ENCODE measurements at regions not wholly inside any gene's neighbourhood (a gene's known extent, or its start where the extent isn't known, plus 50 kb on each side); places are given as distances from the start of the nearest gene placed in this dataset.
"Not testable (repeated sequence)": the region's sequence is repeated elsewhere in the genome, so short reads cannot be mapped to it uniquely, and the experiment has no call there.

DNA sequence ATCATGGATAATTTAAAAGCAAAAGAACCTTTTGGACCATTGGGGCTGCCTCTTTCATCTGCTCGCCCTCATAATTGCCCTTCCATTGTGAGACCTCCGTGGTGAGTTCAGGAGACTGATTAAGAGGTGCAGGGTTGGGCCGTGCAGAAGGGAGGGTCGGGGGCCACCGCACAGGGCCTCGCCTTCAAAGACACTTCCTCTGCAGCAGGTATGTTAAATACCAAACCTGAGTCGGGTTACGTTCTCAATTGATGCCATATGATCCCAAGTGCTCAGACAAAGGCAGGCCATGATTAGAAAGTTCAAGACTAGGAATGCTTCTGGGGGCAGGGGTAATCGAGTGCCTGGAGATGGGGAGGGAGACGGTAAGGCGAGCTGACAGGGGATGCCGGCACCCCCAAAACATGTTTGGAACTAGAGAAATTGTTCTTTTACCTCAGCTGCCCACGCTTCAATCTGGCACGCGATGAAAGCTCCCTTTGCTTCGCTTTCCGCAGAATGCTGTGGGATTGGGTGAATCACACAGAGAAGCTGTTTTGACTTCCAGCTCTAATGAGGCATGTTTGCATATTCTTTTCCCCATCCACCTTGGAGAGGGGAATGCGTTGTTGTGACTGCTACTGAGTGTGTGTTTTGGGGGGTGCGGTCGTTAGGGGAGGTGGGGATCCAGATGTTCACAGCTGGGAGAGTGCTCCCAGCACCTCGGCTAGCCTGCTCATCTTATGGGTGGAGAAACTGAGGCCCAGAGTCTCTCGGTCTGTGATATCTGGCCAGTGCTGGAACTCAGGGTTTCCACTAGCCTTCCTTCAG lies 309.1 kb downstream of the MYCN start:
- DNase-seq, result no peak

DNA sequence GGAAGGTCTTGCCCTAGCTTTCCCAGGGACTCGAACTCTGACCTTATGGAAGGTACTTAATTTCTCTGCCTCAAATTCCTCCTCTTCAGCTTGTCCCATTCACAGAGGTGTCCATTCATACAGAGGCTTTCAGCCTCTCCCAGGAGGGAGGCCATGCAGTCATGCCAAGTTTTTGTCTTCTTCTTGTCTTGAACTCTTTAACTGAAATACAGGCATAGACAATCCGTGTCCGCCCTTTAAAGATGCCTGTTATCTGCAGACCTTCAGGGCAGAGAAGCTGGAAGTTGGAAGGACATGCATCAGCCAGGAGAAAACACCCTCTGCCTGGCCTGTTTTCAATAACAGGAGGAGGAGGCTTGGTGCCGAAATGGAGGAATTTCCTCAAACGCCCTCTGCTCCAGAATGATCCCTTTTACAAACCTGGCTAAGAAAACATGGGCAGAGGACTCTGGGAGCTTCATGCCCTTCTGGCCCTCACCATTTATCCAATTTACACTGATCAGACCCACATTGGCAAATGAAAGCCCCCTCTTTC lies 308.3 kb downstream of the MYCN start:
- no peak for DNase-seq

DNA sequence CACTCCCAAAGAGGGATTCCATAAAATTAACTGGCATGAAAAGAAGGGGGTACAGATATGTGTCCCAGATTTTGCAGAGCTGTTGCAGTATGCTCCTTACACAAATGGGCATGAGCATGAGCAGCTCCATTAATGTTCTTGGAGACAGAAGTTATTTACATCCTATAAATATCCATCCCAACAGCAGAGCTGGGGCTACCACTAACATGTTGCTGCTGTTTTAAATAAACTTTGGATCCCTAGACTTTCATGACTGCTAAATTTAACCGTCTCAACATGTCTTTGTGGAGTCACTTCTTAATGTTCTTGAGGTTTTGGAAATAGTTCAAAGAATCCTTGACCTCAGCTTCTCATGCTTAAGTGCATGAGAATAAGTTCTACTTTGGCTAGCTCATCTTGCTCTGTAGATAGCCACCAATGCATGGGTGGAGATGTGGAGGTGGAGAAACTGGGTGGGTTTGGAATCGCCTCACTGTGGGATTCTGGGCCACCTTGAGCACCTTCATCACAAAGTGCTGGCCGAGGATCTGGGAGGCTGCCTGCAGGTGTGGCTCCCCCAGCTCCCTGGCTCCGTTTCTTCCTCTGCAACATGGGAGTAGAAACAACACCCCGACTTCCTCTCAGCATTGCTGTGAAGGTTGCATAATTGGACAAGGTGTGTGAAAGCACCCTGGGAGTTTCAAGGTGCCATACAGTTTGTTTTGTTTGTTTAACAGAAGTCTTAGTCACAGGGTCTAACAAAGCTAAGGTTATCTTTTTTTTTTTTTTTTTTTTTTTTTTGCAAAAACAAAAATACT lies 307.2 kb downstream of the MYCN start:
- DNase-seq, result no peak

DNA sequence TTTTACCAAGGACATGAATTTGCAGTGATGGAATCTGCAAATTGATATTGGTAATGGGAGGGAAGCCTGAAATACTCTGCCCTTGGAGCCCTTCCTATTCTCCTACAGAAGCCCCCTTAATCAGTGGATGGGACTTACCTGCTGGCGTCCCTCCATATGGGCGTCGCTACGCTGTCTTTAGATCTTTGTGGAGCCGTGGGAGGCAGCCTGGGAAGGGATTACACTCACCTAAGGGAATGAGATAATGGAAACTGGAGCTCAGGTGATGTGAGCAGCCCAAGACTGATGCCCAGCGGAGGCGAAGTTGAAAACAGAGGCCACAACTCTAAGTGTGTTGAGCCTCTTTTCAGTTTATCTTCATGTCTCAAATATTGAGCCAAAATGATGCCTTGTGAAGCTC lies 306.6 kb downstream of the MYCN start:
- no peak for DNase-seq

DNA sequence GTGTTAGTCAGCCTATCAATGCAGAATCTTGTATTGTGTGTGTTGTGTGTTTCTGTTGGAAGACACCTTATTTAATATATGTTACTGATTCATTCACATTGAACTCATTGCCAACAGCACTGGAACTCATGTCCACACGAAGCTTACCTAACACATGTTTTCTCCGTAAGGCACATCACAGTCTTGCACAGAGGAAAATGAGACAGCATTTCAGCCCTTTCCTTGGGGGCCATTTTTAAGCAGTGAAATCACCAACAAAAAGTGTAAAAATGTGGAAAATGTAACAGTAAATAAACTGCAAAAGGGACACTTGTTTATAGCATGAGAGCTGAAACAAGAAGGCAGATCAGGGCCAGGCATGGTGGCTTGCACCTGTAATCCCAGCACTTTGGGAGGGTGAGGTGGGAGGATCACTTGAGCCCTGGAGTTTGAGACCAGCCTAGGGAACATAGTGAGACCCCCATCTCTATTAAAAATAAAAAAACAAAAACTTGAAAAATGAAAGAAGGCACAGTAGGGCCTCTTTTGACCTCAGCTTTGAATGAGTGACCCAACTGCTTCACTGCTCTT lies 306.0 kb downstream of the MYCN start:
- no peak for DNase-seq

DNA sequence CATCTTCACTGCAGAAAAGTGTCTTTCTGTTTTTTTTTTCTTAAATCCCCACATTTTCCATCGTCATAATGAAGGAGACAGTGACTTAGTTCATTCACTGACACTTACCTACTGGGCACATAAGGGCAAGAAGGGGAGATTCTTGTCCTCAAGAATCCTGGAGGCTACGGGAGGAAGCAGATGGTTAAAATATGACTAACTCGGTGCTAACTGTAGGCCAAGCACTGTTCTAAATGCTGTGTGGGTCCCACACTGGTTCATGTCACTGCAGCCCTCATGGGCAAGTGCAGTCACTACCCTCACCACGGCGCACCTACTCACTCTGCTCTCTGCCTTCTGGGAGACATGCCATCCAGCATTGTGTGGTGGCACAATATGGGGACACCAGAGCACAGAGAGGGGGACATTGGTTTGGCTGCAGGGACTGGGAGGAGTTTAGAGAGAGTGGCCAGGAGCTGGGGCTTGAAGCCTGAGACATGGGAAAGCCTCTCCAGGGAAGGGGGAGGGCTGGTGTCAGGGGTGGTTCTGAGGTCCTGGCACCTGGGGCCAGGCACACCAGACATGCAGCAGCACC lies 305.2 kb downstream of the MYCN start:
- no peak for DNase-seq

DNA sequence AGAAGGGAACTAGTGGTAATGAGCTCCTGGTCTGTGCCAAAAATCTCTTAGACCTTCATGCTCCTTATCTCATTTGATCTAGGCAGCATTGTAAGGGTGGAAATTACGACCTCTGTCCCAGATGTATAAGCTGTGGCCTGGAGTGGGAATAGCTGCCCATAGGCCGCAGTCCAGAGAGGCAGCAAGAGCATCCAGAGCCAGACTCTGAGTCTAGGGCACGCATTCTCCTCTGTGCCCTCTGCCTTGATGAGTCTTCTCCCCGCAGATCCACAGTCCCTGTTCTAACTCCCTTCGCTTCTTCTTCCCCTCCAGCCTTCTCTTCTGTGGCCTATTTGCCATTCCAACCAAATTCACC lies 304.6 kb downstream of the MYCN start:
- DNase-seq, result no peak

DNA sequence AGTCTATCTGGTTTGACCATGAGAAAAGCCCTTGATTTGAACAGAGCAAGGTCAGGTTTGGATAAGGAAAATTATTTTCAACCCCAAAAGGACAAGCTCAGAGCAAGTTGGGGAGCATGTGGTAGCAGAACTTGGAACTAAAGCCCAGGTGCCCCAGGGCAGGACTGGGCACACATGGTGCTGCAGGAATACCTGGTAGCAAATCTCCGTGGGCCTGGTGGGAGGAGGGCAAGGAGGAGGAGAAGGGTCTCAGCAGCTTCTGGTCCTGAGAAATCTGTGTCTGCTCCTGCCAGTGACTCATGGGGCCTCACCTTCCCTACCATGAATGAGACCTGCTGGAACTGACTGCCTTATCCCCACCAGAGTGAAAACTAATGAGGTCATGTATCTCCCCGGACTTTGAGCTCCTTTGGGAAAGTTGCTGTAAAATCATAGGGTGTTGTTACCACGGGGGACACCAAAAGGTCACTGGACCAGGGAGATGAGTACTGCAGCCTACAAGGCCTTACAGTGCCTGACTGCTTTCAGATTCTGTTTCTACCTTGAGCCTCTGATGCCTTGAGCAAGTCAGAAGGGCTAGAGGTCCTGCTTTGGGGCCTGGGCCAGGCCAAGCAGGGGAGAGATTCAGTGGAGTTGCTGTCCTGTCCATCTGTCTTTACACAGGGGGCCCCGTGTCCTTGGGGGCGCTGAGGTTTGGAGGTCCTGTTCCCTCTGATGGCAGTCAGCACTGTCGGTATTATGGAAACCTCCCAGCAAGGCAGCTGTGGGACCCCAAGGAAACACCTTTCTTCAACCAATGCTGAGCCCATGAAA lies 304.0 kb downstream of the MYCN start:
- peak; percentile 7 for DNase-seq

DNA sequence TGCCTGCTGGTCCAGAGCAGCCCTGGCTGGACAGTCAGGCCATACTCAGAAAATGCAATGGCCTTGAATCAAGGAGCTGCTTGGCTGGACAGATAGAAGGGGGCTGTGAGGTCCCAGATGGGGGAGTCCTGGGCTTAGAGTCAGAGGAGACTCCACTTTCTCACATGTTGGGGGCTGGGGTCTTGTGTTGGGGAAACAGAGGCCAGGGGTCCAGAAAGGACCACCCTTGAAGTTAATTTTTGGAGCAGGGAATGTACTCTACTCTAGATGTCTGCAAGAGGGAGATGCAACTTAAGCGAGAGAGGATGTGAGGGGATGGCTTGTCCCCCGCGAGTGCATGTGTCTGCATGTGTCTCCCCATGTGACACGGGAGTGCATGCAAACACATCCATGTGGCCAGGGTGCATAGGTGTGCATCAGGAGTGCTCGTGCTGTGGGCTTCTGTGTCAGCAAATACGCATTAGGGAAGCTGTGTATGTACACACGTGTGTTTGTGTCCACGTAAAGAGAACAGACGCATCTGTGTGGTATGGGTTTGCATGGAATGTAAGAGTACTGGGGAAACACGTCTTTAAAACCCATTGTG lies 303.2 kb downstream of the MYCN start:
- peak; percentile 17 for DNase-seq

DNA sequence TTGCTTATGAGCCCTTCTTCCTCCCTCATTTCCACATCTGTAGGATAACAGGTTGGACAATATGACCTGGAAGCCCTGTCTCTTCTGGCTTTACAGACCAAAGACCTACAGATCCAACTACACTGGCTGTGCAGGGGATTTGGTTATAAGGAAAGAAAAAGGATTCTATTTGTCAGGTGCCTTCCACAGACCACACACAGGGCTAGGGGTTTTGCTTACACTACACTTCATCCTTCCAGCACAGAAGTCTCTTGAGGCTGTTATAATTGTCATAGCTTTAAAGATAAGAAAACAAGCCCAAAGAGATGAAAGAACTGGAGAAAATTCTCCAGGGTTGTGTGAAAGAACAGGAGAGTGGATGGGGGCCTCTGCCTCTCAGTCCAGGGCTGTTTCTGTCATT lies 302.6 kb downstream of the MYCN start:
- no peak for DNase-seq

DNA sequence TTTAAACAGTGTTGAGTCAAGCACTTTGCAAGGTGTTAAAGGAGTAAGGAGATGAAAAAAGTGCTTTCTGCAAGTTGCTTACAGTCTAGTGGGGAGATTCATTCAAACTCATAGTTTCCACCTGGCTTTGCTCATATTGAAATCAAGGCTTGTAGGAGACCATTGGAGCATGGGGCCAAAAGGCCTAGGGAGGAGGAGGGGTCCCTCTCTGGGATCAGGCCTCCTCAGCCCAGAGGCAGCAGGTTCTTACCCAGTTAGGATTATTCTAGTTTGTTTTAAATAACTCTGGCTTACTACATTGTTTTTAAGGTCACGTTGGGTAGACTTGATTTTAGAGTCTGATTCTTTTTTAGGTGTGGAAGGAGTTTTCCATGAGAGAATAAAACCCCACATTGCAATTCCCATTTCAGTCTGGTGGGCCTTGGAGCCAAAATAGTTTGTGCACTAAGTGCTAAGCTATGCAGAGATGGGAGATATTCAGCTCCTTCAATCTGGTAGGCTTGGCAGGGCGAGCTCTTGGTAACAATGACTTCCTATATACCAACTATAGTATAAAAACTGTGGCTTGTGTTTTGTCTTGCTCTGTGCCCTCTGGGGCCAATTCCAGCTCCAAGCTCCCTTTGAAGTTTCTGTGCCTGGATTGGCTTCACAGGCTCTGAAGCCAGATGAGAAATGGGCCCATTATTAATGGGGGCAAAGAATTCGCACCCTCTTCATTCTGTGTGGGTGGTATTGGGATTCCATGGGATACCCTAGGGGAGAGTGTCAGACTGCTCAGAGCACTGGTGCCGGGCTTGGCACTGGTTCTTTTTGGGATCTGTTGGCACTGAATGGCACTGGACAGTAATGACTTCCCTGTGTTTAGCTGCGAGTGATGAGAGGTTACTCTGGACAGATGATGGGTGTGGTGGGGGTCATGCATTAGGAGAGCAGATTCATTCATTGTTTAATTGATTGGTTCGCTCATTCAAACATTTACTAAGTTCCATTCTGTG lies 301.1 kb downstream of the MYCN start:
- DNase-seq, result peak; percentile 3

DNA sequence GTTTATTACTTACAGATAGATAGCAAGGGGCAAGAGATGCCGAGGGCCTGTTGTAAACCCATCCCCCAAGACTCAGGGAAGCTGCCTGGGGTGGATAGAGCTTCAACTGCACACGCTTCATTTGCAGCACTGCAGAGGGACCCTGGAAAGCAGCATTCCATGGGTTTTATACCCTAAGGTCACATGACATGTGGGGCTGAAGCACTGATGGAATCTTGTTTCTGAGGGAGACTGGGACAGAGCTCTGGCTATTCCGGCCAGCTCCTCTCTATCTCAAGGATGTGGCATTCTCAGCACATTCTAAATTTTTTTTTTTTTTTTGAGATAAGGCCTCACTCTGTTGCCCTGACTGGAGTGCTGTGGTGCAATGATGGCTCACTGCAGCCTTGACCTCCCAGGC lies 300.1 kb downstream of the MYCN start:
- DNase-seq, result peak; percentile 8

DNA sequence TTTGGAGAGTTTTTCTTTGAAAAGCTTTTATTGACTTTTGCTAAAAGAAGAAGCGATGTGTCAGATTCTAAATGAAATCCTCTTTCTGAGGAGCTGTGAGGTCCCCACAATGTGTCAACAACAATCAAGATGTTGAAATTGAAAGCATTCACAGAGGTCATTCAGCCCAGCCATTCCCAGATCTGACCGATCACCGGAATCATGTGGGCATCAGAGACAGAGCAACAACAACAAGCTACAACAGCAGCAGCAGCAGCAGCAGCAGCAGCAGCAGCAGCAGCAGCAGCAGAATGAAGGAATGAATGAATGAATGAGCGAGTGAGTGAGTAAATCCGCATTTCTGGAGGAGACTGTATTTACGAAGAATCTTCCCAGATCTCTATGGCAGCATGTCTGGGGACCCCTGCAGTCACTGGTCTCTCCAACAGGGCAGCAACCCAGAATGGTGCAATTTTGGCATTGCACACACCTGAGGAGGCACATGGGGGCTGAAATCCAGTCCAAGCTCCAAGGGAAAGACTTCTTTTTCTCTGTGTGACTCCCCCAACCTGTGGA lies 299.0 kb downstream of the MYCN start:
- peak; percentile 12 for DNase-seq

DNA sequence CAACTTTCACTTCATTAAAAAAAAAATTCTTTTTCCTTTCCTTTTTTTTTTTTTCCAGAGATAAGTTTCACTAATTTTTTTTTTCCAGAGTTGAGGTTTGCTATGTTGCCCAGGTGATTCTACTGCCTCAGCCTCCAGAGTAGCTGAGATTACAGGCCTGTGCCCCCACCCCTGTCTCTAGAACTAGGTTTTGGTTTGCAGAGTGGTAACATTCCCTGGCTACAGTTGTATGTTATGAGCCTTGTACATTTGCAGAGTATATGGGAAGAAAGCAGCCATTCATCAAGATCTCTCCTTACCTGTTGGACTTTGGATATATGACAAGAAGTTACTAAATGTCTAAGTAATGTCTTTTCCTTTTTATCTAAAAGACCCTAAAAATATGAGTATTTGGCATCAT lies 298.4 kb downstream of the MYCN start:
- no peak for DNase-seq

DNA sequence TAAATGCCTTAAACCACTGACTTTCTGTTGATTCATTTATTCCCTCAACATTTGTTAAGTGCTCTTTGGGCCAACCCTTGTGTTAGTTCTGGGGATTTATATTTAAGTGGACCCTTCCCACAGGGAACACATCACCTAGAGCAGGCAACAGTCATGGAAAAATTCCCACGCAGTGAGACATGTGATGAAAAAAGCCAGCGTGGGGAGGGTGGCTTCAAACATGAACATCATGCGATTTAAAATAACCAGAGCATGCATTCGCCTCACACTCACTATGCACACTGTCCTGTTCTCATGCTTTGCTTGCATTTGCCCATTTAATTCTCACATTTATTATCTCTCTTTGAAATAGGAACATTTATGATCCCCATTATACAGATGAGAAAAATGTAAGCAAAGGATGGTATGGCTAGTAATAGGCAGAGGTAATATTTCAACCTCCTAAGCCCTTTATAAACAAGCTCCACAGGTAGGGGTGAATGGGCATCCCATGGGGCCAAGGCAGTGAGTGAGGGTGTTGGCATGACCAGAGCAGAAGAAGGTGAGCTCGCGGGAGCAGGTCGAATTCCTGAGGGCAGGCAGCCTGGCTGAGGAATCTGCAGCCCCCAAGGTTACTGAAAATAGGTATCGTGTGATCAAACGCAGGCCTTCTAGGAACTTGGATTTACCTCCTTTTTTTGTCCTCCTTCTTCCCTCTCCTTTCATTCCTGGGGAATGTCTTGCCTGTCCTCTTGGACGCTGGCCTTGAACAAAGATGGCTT lies 297.8 kb downstream of the MYCN start:
- DNase-seq, result no peak

DNA sequence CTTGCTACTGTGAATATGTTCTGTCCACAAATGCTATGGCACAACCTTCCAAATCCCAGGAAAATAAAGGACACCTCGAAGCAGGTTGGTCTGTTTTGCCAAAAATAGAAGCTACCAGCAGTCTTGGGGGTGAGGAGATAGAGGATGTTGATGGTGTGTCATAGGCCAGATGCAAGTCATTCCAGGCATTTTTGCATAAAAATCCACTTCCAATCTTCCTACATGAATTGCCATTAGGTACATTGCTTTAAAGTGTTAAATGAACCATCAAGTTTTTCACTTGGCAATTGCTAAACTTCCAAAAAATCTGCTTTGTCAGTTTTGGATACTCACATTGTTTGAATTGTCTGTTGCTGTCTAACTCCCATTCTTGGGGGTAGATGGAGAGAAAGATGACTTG lies 295.4 kb downstream of the MYCN start:
- DNase-seq, result peak; percentile 18

DNA sequence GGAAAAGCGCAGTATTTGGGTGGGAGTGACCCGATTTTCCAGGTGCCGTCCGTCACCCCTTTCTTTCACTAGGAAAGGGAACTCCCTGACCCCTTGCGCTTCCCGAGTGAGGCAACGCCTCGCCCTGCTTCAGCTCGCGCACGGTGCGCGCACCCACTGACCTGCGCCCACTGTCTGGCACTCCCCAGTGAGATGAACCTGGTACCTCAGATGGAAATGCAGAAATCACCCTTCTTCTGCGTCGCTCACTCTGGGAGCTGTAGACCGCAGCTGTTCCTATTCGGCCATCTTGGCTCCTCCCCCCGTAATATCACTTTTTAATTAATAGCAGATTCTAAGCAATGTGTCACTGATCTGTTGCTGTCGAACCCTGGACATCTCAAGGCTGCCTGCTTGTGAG lies 294.9 kb downstream of the MYCN start:
- not testable (repeated sequence) for DNase-seq

DNA sequence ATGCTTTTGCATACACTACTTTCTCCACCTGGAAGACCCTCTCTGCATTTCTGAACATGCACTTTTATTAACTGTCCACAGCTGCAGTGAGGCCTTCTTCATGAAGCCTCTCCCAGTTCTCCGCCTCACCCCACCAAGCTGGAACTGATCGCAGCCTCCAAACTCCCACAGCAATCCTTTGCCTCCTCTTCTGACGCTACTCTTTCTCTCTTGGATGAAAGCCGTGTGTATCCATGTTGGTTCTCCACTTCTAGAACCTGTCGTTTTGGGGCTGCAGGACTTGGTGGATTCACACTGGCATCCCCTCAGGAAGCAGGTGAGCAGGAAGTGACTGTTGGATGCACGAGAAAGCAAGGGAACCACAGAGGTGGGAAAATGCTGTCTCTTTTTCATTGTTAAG lies 288.6 kb downstream of the MYCN start:
- no peak for DNase-seq

DNA sequence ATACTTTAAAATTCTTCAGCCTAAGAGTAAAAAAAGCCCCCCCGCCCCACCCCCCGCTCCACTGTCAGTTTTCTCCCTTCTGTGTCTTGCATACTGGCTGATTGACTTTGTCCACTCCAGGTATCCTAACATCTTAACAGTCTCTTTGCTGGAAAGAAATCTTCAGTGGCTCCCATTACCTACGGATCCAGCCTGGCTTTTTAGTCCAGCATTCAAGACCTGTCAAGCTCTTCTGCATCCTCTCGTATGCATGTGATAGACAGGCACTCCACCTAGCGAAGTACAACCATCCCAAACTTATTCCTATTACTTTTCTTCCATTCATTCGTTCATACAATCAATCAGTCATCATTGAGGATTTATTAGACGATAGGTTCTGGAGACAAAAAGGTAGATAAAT lies 288.1 kb downstream of the MYCN start:
- DNase-seq, result no peak
